ENCODE measurements at regions not wholly inside any gene's neighbourhood (a gene's known extent, or its start where the extent isn't known, plus 50 kb on each side); places are given as distances from the start of the nearest gene placed in this dataset.

- Histone ChIP-seq H3K27ac (ENCODE audit: low read depth in 1 of 2, low read length in 1 of 2) (no peak overlapping the region), H3K9me3 (ENCODE audit: control insufficient read depth in 4 of 4, insufficient read depth in 3 of 4, low read length in 3 of 4) (no peaks in the 10 kb centered on the region), H3K4me3 (no peak overlapping the region), H3K27me3 (ENCODE audit: control insufficient read depth in 3 of 3, insufficient read depth in 3 of 3, low read length in 2 of 3) (no peaks in the 10 kb centered on the region), H3K36me3 (ENCODE audit: control insufficient read depth in 4 of 4, insufficient read depth in 4 of 4, low read length in 4 of 4) (no peaks in the 10 kb centered on the region), H3K9ac (ENCODE audit: insufficient read depth in 1 of 2, low read length in 2 of 2) (no peak overlapping the region), H3K4me1 (ENCODE audit: control insufficient read depth in 5 of 5, insufficient read depth in 5 of 5, low read length in 5 of 5) (no peaks in the 10 kb centered on the region)
- ATAC-seq (ENCODE audit: insufficient read depth, low FRiP score) (no peak), DNase-seq (no peak)
- TF ChIP-seq CTCF (IDR thresholded peaks at IDR 0.05; ENCODE audit: control extremely low read depth, extremely low read depth) = no peak
- WGBS, 2 donors = 72 to 74% methylated on average over 1 of the region's 1 CpG
Observed at GRCh38 chr3:96233679-96234078, 580.7 kb upstream of the EPHA6 start.

DNA sequence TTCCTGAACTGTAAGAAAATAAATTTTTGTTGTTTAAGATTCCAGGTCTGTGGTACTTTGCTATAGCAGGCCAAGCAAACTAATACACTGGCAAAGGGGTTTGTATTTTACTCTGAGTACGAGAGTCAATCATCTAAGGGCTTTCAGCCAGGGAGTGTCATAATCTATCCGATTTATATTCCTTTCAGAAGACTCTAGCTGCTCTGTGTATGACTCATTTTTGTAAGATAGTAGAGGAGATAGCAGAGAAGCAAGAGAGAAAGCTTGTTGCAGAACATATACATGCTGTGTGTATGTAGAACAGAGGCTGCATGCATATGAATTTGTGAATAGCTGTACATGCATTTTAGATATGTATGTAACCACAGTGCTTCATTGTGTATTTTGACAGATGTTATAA, 577.9 kb upstream of the EPHA6 start:
- DNase-seq (no peak), ATAC-seq (ENCODE audit: insufficient read depth, low FRiP score) (no peak)
- TF ChIP-seq CTCF (IDR thresholded peaks at IDR 0.05; ENCODE audit: control extremely low read depth, extremely low read depth) = no peak
- Histone ChIP-seq H3K9me3 (ENCODE audit: control insufficient read depth in 4 of 4, insufficient read depth in 3 of 4, low read length in 3 of 4) (no peaks in the 10 kb centered on the region), H3K4me3 (no peak overlapping the region), H3K36me3 (ENCODE audit: control insufficient read depth in 4 of 4, insufficient read depth in 4 of 4, low read length in 4 of 4) (no peaks in the 10 kb centered on the region), H3K27me3 (ENCODE audit: control insufficient read depth in 3 of 3, insufficient read depth in 3 of 3, low read length in 2 of 3) (no peaks in the 10 kb centered on the region), H3K27ac (ENCODE audit: low read depth in 1 of 2, low read length in 1 of 2) (no peak overlapping the region), H3K4me1 (ENCODE audit: control insufficient read depth in 5 of 5, insufficient read depth in 5 of 5, low read length in 5 of 5) (no peaks in the 10 kb centered on the region), H3K9ac (ENCODE audit: insufficient read depth in 1 of 2, low read length in 2 of 2) (no peak overlapping the region)
- WGBS, 2 donors = 70 to 82% methylated on average over 2 of the region's 2 CpGs

DNA sequence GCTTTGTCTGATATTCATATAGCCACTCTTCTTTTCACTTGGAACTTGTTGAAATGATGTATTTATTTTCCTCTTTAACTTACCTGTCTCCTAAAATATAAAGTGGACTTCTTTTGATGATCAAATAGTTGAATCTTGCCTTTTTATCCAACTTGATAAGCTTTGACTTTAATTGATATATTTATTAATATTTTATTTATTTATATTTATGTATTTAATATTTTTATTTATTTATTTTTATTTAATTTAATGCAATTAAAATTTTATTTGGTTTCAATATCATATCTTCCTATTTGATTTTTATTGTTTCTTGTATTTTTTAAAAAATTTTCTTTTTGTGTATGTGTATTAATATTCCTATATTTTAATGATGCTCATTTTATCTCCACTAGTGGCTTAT, 555.1 kb upstream of the EPHA6 start:
- no peak for DNase-seq
- H3K36me3 ChIP-seq (ENCODE audit: control insufficient read depth in 4 of 4, insufficient read depth in 4 of 4, low read length in 4 of 4) = no peaks in the 10 kb centered on the region
- ATAC-seq (ENCODE audit: insufficient read depth, low FRiP score) = no peak
- H3K27ac ChIP-seq (ENCODE audit: low read depth in 1 of 2, low read length in 1 of 2) = no peak overlapping the region
- no peak overlapping the region for H3K4me3 ChIP-seq
- no peaks in the 10 kb centered on the region for H3K27me3 ChIP-seq (ENCODE audit: control insufficient read depth in 3 of 3, insufficient read depth in 3 of 3, low read length in 2 of 3)
- H3K9ac ChIP-seq (ENCODE audit: insufficient read depth in 1 of 2, low read length in 2 of 2) = no peak overlapping the region
- H3K9me3 ChIP-seq (ENCODE audit: control insufficient read depth in 4 of 4, insufficient read depth in 3 of 4, low read length in 3 of 4) = no peaks in the 10 kb centered on the region
- TF ChIP-seq CTCF (IDR thresholded peaks at IDR 0.05; ENCODE audit: control extremely low read depth, extremely low read depth) = no peak
- no peaks in the 10 kb centered on the region for H3K4me1 ChIP-seq (ENCODE audit: control insufficient read depth in 5 of 5, insufficient read depth in 5 of 5, low read length in 5 of 5)

DNA sequence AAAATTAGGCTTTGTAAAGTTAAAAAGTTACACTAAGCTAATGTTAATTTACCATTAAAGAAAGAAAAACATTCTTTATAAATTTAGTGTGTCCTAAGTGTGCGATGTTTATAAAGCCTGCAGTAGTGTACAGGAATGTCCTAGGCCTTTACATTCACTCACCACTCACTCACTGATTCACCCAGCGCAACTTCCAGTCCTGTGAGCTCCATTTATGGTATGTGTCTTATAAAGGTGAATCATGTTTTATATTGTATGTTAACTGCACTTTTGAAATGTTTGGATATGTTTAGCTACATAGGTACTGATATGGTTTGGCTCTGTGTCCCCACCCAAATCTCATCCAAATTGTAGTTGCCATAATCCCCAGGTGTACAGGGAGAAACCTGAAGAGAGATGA, 549.7 kb upstream of the EPHA6 start:
- no peak overlapping the region for H3K27ac ChIP-seq (ENCODE audit: low read depth in 1 of 2, low read length in 1 of 2)
- WGBS, 2 donors = 90 to 92% methylated on average over 2 of the region's 2 CpGs
- DNase-seq = no peak
- H3K4me1 ChIP-seq (ENCODE audit: control insufficient read depth in 5 of 5, insufficient read depth in 5 of 5, low read length in 5 of 5) = no peaks in the 10 kb centered on the region
- H3K9ac ChIP-seq (ENCODE audit: insufficient read depth in 1 of 2, low read length in 2 of 2) = no peak overlapping the region
- H3K27me3 ChIP-seq (ENCODE audit: control insufficient read depth in 3 of 3, insufficient read depth in 3 of 3, low read length in 2 of 3) = no peaks in the 10 kb centered on the region
- ATAC-seq (ENCODE audit: insufficient read depth, low FRiP score) = no peak
- TF ChIP-seq CTCF (IDR thresholded peaks at IDR 0.05; ENCODE audit: control extremely low read depth, extremely low read depth) = no peak
- no peak overlapping the region for H3K4me3 ChIP-seq
- no peaks in the 10 kb centered on the region for H3K9me3 ChIP-seq (ENCODE audit: control insufficient read depth in 4 of 4, insufficient read depth in 3 of 4, low read length in 3 of 4)
- no peaks in the 10 kb centered on the region for H3K36me3 ChIP-seq (ENCODE audit: control insufficient read depth in 4 of 4, insufficient read depth in 4 of 4, low read length in 4 of 4)

Data from lung (tissue), 11 donors.